CD4-positive, alpha-beta memory T cell (primary cell): ENCODE measurements at regions not wholly inside any gene's neighbourhood (a gene's known extent, or its start where the extent isn't known, plus 50 kb on each side); places are given as distances from the start of the nearest gene placed in this dataset.

ENCODE experiments used
- CTCF ChIA-PET: fragments of 350-600 bp; sonication (Branson Sonifier 250); formaldehyde crosslinking; loops from one replicate; lab custom pipeline; 2021; ENCODE audit warnings: inconsistent platforms; ENCODE audit not compliant: partially characterized antibody; lab: Charles Lee
- POLR2A ChIA-PET: fragments of 350-600 bp; sonication (Branson Sonifier 250); formaldehyde crosslinking; loops from one replicate; lab custom pipeline; 2021; ENCODE audit not compliant: partially characterized antibody; lab: Charles Lee
- DNase-seq, 5 donors: peaks; one replicate each; pipeline versions ENCODE4 v3.0.0 to v3.0.0-alpha.2; 2020 to 2022; ENCODE audit warnings: mixed read lengths in 1 of 5
- H3K27ac ChIP-seq: one replicate; pipeline ENCODE4 v1.7.0; 2013; ENCODE audit warnings: low read depth, low read length
- H3K27me3 ChIP-seq: 2 replicates; pipeline ENCODE4 v1.7.0; 2013; ENCODE audit warnings: mild to moderate bottlenecking, low read length, moderate library complexity; ENCODE audit not compliant: insufficient read depth
- H3K36me3 ChIP-seq: 2 replicates; pipeline ENCODE4 v1.7.0; 2013; ENCODE audit warnings: mild to moderate bottlenecking, low read length, moderate library complexity; ENCODE audit not compliant: insufficient read depth
- H3K4me1 ChIP-seq: 2 replicates; pipeline ENCODE4 v1.7.0; 2013; ENCODE audit warnings: mild to moderate bottlenecking, low read length, moderate library complexity; ENCODE audit not compliant: insufficient read depth
- H3K4me3 ChIP-seq, 2 donors: one replicate each; pipeline ENCODE4 v1.7.0; 2013; ENCODE audit warnings: low read length in 2 of 2, mild to moderate bottlenecking in 1 of 2
- H3K9me3 ChIP-seq, 2 donors: one replicate each; pipeline ENCODE4 v1.7.0; 2013; ENCODE audit warnings: low read length in 2 of 2, control low read depth in 1 of 2; ENCODE audit not compliant: control insufficient read depth in 1 of 2
- H3K27ac Mint-ChIP-seq, 7 donors: one replicate each; pipeline ENCODE4 v1.8.0; 2020 to 2021; ENCODE audit warnings: mixed read lengths in 7 of 7, mild to moderate bottlenecking in 6 of 7, inconsistent platforms in 3 of 7, moderate library complexity in 3 of 7
- H3K27me3 Mint-ChIP-seq, 2 donors: one replicate each; pipeline ENCODE4 v1.8.0; 2020 to 2021; ENCODE audit warnings: mixed read lengths in 2 of 2
- H3K36me3 Mint-ChIP-seq, 2 donors: one replicate each; pipeline ENCODE4 v1.8.0; 2020 to 2021; ENCODE audit warnings: mixed read lengths in 2 of 2, inconsistent platforms in 1 of 2, mild to moderate bottlenecking in 1 of 2
- H3K4me1 Mint-ChIP-seq, 4 donors: one replicate each; pipeline ENCODE4 v1.8.0; 2020 to 2021; ENCODE audit warnings: mixed read lengths in 4 of 4, mild to moderate bottlenecking in 1 of 4
- H3K4me3 Mint-ChIP-seq, 8 donors: one replicate each; pipeline ENCODE4 v1.8.0; 2020 to 2021; ENCODE audit warnings: mixed read lengths in 8 of 8, mild to moderate bottlenecking in 7 of 8, moderate library complexity in 6 of 8, inconsistent platforms in 3 of 8
- H3K9me3 Mint-ChIP-seq, 8 donors: one replicate each; pipeline ENCODE4 v1.8.0; 2020 to 2021; ENCODE audit warnings: mixed read lengths in 8 of 8, mild to moderate bottlenecking in 5 of 8, inconsistent platforms in 3 of 8, moderate library complexity in 1 of 8
- intact Hi-C: fragments of 100-400 bp; cut with micrococcal nuclease; formaldehyde crosslinking; loops from one replicate; pipeline ENCODE4 v1.15.1; 2023

DNA sequence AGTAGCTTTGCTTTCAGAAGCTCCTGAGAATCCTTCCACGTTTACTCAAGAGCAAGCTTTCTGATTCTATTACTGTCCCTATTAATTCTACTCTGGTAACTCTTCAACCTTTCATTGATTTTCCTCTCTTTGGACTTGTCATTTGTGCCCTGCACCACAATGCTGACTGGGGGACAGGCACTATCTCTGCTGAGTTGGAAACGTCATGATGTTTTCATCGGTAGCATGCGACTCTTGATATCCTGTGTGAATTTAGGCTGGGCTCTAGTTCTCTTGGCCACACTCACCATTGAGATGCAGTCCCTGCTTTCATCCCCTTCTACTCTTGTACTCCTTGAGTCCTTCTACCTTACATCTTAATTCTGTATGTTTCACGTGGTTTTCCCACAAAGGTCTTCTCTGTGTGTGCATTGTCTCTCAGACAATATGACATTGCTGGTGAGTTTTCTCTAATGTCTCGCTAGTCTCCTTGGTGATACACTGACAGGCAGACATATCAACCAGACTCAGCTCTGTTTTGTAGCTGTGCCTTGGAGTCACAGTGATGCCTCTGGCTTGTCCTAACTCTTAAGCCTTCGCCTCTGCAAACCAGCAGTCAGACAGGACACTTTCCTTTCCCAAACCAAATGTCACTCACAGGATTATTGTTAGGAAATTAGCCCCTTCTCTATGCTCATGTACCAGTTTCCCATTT, 223.6 kb upstream of the ADGRL2 start:
- Histone ChIP-seq H3K36me3 (no peaks in the 10 kb centered on the region), H3K9me3 (no peaks in the 10 kb centered on the region), H3K4me1 (no peaks in the 10 kb centered on the region), H3K27me3 (no peaks in the 10 kb centered on the region), H3K27ac (no peak overlapping the region), H3K4me3 (no peak overlapping the region)
- Mint-ChIP-seq H3K36me3 (no peaks in the 10 kb centered on the region), H3K4me1 (no peaks in the 10 kb centered on the region), H3K4me3 (no peak overlapping the region), H3K9me3 (peaks cover 0 to 2% (median 0%) of the 10 kb centered on the region in 8 donors), H3K27me3 (no peaks in the 10 kb centered on the region), H3K27ac (no peak overlapping the region)
- DNase-seq: no peak
- CTCF ChIA-PET: no interaction called here
- POLR2A ChIA-PET: no interaction called here
- intact Hi-C loops: no loop called here

DNA sequence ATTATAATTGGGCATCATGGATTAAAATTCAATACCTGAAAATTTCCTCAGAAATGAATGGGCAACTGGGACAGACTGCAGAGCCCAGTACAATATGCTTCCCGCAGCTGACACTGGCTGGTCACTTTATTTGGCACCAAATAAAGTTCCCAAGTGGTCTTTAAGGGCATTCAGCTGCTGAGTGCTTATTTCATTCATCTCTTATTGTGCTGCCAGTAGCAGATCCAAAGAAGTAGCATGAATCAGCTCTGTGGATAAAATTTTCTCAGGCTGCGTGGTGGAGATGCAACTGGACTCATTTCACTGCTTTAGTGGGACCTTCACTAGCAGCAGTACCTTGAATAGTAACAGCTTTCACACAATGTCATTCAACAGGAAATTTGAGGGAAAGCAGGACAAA, 226.3 kb upstream of the ADGRL2 start:
- no peak for DNase-seq
- ChIA-PET CTCF (interaction anchor here (1.2 kb wide), 1 partner anchor 13 kb away, joined by 3 read pairs; no protein-coding TSS in a partner anchor), POLR2A (no interaction called here)
- peaks cover 0 to 4% (median 0%) of the 10 kb centered on the region in 8 donors for H3K9me3 Mint-ChIP-seq
- intact Hi-C loops: no loop called here
- Histone ChIP-seq H3K4me3 (no peak overlapping the region), H3K27me3 (no peaks in the 10 kb centered on the region), H3K9me3 (no peaks in the 10 kb centered on the region), H3K27ac (no peak overlapping the region), H3K4me1 (no peaks in the 10 kb centered on the region), H3K36me3 (no peaks in the 10 kb centered on the region)
- no peaks in the 10 kb centered on the region for H3K27me3 Mint-ChIP-seq
- H3K4me3 Mint-ChIP-seq: no peak overlapping the region
- H3K36me3 Mint-ChIP-seq: no peaks in the 10 kb centered on the region
- no peak overlapping the region for H3K27ac Mint-ChIP-seq
- H3K4me1 Mint-ChIP-seq: no peaks in the 10 kb centered on the region

GRCh38 chr1:81573458-81573857, 227.3 kb upstream of the ADGRL2 start:
- Mint-ChIP-seq H3K27me3 (no peaks in the 10 kb centered on the region), H3K36me3 (no peaks in the 10 kb centered on the region), H3K9me3 (peaks cover 0 to 4% (median 0%) of the 10 kb centered on the region in 8 donors), H3K4me3 (no peak overlapping the region), H3K27ac (no peak overlapping the region), H3K4me1 (no peaks in the 10 kb centered on the region)
- ChIA-PET CTCF (no interaction called here), POLR2A (no interaction called here)
- Histone ChIP-seq H3K27ac (no peak overlapping the region), H3K4me1 (no peaks in the 10 kb centered on the region), H3K4me3 (no peak overlapping the region), H3K9me3 (no peaks in the 10 kb centered on the region), H3K36me3 (no peaks in the 10 kb centered on the region), H3K27me3 (no peaks in the 10 kb centered on the region)
- intact Hi-C loops: no loop called here
- no peak for DNase-seq

- intact Hi-C loops: no loop called here
- H3K36me3 Mint-ChIP-seq: no peaks in the 10 kb centered on the region
- H3K27me3 Mint-ChIP-seq: no peaks in the 10 kb centered on the region
- H3K4me1 Mint-ChIP-seq: no peaks in the 10 kb centered on the region
- Histone ChIP-seq H3K4me1 (no peaks in the 10 kb centered on the region), H3K27me3 (no peaks in the 10 kb centered on the region), H3K27ac (no peak overlapping the region), H3K9me3 (no peaks in the 10 kb centered on the region), H3K4me3 (no peak overlapping the region), H3K36me3 (no peaks in the 10 kb centered on the region)
- no peak for DNase-seq
- peaks cover 0 to 3% (median 0%) of the 10 kb centered on the region in 8 donors for H3K9me3 Mint-ChIP-seq
- no peak overlapping the region for H3K4me3 Mint-ChIP-seq
- POLR2A ChIA-PET: no interaction called here
- CTCF ChIA-PET: no interaction called here
- no peak overlapping the region for H3K27ac Mint-ChIP-seq
These were observed 228.8 kb upstream of the ADGRL2 start for GRCh38 chr1:81571946-81572345.

DNA sequence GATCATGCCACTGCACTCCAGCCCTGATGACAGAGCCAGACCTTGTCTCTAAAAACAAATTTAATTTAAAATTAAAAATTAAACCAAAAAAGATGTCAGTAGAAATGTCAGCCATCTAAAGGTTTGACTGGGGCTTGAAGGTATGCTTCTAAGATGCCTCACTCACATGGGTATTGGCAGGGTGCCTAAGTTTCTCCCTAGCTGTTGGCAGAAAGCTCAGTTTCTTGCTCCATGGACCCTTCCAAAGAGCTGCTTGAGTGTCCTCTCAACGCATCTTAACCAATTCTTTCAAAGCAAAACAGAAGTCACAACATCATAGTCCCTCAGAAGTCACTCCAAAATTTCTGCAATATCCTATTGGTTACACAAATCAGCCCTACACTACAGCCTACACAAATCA, 231.0 kb upstream of the ADGRL2 start:
- Mint-ChIP-seq H3K27me3 (no peaks in the 10 kb centered on the region), H3K9me3 (peaks cover 0 to 2% (median 0%) of the 10 kb centered on the region in 8 donors), H3K27ac (no peak overlapping the region), H3K4me1 (no peaks in the 10 kb centered on the region), H3K36me3 (no peaks in the 10 kb centered on the region), H3K4me3 (no peak overlapping the region)
- intact Hi-C loops: no loop called here
- ChIA-PET CTCF (no interaction called here), POLR2A (no interaction called here)
- Histone ChIP-seq H3K36me3 (no peaks in the 10 kb centered on the region), H3K27me3 (no peaks in the 10 kb centered on the region), H3K27ac (no peak overlapping the region), H3K4me3 (no peak overlapping the region), H3K4me1 (no peaks in the 10 kb centered on the region), H3K9me3 (no peaks in the 10 kb centered on the region)
- no peak for DNase-seq

DNA sequence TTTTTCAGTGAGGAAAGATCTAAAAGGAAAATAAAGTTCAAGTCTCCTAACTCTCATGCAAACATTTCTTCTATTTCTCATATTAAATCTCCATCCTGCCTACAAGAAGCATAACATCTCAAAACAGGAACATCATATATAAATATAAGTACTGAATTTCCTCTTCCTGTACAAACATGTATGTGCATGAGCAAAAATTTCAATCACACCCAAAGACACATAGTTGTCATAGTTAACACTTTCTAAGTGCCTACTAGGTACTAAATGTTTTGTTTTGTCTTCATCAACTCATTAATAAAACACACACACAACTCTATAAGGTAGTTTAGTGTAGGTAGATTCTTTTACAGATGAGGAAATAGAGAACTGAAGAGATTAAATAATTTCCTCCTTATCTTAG, 237.1 kb upstream of the ADGRL2 start:
- H3K4me1 Mint-ChIP-seq: no peaks in the 10 kb centered on the region
- Histone ChIP-seq H3K27ac (no peak overlapping the region), H3K9me3 (no peaks in the 10 kb centered on the region), H3K4me3 (no peak overlapping the region), H3K4me1 (no peaks in the 10 kb centered on the region), H3K27me3 (no peaks in the 10 kb centered on the region), H3K36me3 (no peaks in the 10 kb centered on the region)
- no peak overlapping the region for H3K27ac Mint-ChIP-seq
- no peaks in the 10 kb centered on the region for H3K36me3 Mint-ChIP-seq
- no peaks in the 10 kb centered on the region for H3K27me3 Mint-ChIP-seq
- CTCF ChIA-PET: no interaction called here
- POLR2A ChIA-PET: no interaction called here
- intact Hi-C loops: no loop called here
- no peak overlapping the region for H3K4me3 Mint-ChIP-seq
- peaks cover 0 to 6% (median 3%) of the 10 kb centered on the region in 8 donors for H3K9me3 Mint-ChIP-seq
- DNase-seq: no peak

DNA sequence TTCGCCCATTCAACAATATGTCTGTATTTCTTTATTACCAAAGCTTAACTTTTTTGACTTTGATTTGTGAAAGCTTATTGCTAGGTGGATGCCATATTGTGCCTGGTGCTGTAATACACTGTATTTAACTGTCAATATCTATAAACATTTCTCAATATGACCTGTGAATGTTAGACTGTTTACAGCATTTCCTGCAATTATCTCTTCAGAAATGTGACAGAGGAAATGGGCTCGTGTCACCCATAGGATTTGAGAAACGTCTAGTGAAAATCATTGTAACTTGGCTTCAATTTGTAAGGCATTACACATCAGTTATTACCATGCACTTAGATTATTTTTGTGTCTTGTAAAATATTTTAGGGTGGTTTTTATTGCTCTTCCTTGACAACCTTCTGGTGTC, 237.8 kb upstream of the ADGRL2 start:
- DNase-seq: no peak
- Mint-ChIP-seq H3K4me3 (no peak overlapping the region), H3K4me1 (no peaks in the 10 kb centered on the region), H3K9me3 (peaks cover 0 to 6% (median 3%) of the 10 kb centered on the region in 8 donors), H3K36me3 (no peaks in the 10 kb centered on the region), H3K27ac (no peak overlapping the region), H3K27me3 (no peaks in the 10 kb centered on the region)
- Histone ChIP-seq H3K4me3 (no peak overlapping the region), H3K36me3 (no peaks in the 10 kb centered on the region), H3K27ac (no peak overlapping the region), H3K4me1 (no peaks in the 10 kb centered on the region), H3K27me3 (no peaks in the 10 kb centered on the region), H3K9me3 (no peaks in the 10 kb centered on the region)
- intact Hi-C loops: no loop called here
- ChIA-PET POLR2A (no interaction called here), CTCF (no interaction called here)
